Muscle layer of colon (tissue), 2 donors: ENCODE measurements at regions not wholly inside any gene's neighbourhood (a gene's known extent, or its start where the extent isn't known, plus 50 kb on each side); places are given as distances from the start of the nearest gene placed in this dataset.

ENCODE experiments used
- H3K27ac ChIP-seq: one replicate; pipeline ENCODE4 v1.7.0; 2013; ENCODE audit warnings: low read depth, mild to moderate bottlenecking, low read length, moderate library complexity
- H3K27me3 ChIP-seq, 2 donors: one replicate each; pipeline ENCODE4 v1.7.0; 2013; ENCODE audit warnings: low read length in 2 of 2, mild to moderate bottlenecking in 2 of 2; ENCODE audit not compliant: insufficient read depth in 2 of 2, control insufficient read depth in 1 of 2
- H3K36me3 ChIP-seq: one replicate; pipeline ENCODE4 v1.7.0; 2013; ENCODE audit warnings: mild to moderate bottlenecking, low read length; ENCODE audit not compliant: insufficient read depth
- H3K4me1 ChIP-seq: one replicate; pipeline ENCODE4 v1.7.0; 2013; ENCODE audit warnings: mild to moderate bottlenecking, low read length; ENCODE audit not compliant: insufficient read depth
- H3K4me3 ChIP-seq, 2 donors: one replicate each; pipeline ENCODE4 v1.7.0; 2013; ENCODE audit warnings: low read length in 2 of 2, low read depth in 1 of 2, mild to moderate bottlenecking in 1 of 2, moderate library complexity in 1 of 2
- H3K9ac ChIP-seq: one replicate; pipeline ENCODE4 v1.7.0; 2013; ENCODE audit warnings: low read length
- H3K9me3 ChIP-seq: one replicate; pipeline ENCODE4 v1.7.0; 2013; ENCODE audit warnings: mild to moderate bottlenecking, low read length
- donor health status: abdominal sarcoma.
- donor health status: Adenocarcinoma of cecum.

- Histone ChIP-seq H3K27ac (peak overlapping the region; percentile 70), H3K9me3 (no peaks in the 10 kb centered on the region), H3K4me3 (peak overlapping the region; percentile 35 to 36), H3K36me3 (no peaks in the 10 kb centered on the region), H3K27me3 (no peaks in the 10 kb centered on the region), H3K4me1 (peaks cover 41% of the 10 kb centered on the region), H3K9ac (peak overlapping the region; percentile 16)
Measured at GRCh38 chr4:174120446-174121295, 162.8 kb downstream of the FBXO8 start.

- peak overlapping the region; percentile 35 to 36 for H3K4me3 ChIP-seq
Measured at GRCh38 chr4:174119830-174120229, 163.6 kb downstream of the FBXO8 start.

GRCh38 chr4:174119051-174119450, 164.4 kb downstream of the FBXO8 start:
- no peaks in the 10 kb centered on the region for H3K27me3 ChIP-seq
- peak overlapping the region; percentile 16 for H3K27ac ChIP-seq
- H3K4me3 ChIP-seq, result no peak overlapping the region
- peaks cover 41% of the 10 kb centered on the region for H3K4me1 ChIP-seq
- no peaks in the 10 kb centered on the region for H3K36me3 ChIP-seq
- H3K9me3 ChIP-seq, result no peaks in the 10 kb centered on the region
- H3K9ac ChIP-seq, result no peak overlapping the region

More at GRCh38 chr4:174119830-174120229, 163.6 kb downstream of the FBXO8 start:
- no peaks in the 10 kb centered on the region for H3K27me3 ChIP-seq
- no peaks in the 10 kb centered on the region for H3K9me3 ChIP-seq
- H3K36me3 ChIP-seq, result no peaks in the 10 kb centered on the region
- H3K9ac ChIP-seq, result peak overlapping the region; percentile 16
- peaks cover 41% of the 10 kb centered on the region for H3K4me1 ChIP-seq
- peak overlapping the region; percentile 70 for H3K27ac ChIP-seq

GRCh38 chr4:174118171-174118570, 165.3 kb downstream of the FBXO8 start:
- Histone ChIP-seq H3K27ac (no peak overlapping the region), H3K9me3 (no peaks in the 10 kb centered on the region), H3K27me3 (no peaks in the 10 kb centered on the region)

GRCh38 chr4:174117445-174117844, 166.0 kb downstream of the FBXO8 start:
- Histone ChIP-seq H3K4me1 (peaks cover 26% of the 10 kb centered on the region), H3K27me3 (no peaks in the 10 kb centered on the region), H3K27ac (no peak overlapping the region), H3K9ac (no peak overlapping the region), H3K9me3 (no peaks in the 10 kb centered on the region), H3K4me3 (no peak overlapping the region), H3K36me3 (peaks cover 6% of the 10 kb centered on the region)

More at GRCh38 chr4:174118171-174118570, 165.3 kb downstream of the FBXO8 start:
- Histone ChIP-seq H3K4me1 (peaks cover 34% of the 10 kb centered on the region), H3K4me3 (no peak overlapping the region), H3K9ac (no peak overlapping the region), H3K36me3 (peaks cover 6% of the 10 kb centered on the region)

- Histone ChIP-seq H3K27ac (no peak overlapping the region), H3K9ac (no peak overlapping the region), H3K36me3 (peaks cover 6% of the 10 kb centered on the region), H3K4me3 (no peak overlapping the region), H3K4me1 (peaks cover 30% of the 10 kb centered on the region), H3K9me3 (no peaks in the 10 kb centered on the region), H3K27me3 (no peaks in the 10 kb centered on the region)
Measured at GRCh38 chr4:174116021-174116420, 167.4 kb downstream of the FBXO8 start.

DNA sequence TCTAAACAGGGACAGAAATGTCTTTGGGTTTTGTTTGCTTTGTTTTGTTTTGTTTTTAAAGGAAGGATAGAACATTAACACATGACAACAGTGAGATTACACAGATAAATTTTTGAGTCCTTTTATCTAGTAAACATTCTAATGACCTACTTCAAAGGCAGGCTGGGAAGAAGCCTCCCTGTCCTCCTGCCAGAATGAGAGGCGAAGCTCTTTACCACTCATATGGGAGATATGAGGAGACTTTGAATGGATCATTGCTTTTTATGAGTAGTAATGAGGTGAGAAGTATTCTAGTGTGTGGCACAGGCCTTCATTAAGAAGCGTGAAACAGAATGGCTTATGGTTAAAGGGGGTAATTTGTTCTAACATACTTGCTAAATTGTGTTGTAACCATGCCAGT, 172.0 kb downstream of the FBXO8 start:
- H3K9me3 ChIP-seq, result no peaks in the 10 kb centered on the region
- H3K27me3 ChIP-seq, result no peaks in the 10 kb centered on the region
- H3K36me3 ChIP-seq, result peaks cover 6% of the 10 kb centered on the region
- H3K9ac ChIP-seq, result no peak overlapping the region
- no peak overlapping the region for H3K4me3 ChIP-seq
- peaks cover 27% of the 10 kb centered on the region for H3K4me1 ChIP-seq
- H3K27ac ChIP-seq, result peak overlapping the region; percentile 79

DNA sequence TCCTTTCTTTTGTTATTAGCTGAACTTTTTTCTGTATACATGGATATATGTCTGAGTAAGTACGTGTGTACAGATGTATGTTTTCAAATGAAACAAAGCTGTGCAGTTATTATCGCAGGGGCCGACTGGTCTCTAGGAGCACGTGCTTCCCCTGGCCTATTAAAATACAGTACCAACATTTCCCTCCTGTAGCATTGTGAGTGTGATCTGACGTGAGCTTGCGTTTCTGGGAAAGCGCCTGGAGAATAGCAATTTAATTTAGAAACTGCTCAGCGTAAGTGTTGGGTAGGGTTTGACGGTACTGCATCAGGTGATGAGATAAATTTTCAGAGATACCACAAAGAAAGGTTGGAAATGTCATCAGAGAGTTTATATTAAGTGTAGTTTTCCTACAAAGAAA, 173.3 kb downstream of the FBXO8 start:
- Histone ChIP-seq H3K36me3 (peaks cover 6% of the 10 kb centered on the region), H3K27me3 (no peaks in the 10 kb centered on the region), H3K4me3 (no peak overlapping the region), H3K27ac (peak overlapping the region; percentile 79), H3K9ac (no peak overlapping the region), H3K9me3 (no peaks in the 10 kb centered on the region), H3K4me1 (peaks cover 34% of the 10 kb centered on the region)

- H3K9ac ChIP-seq, result no peak overlapping the region
- peaks cover 35% of the 10 kb centered on the region for H3K4me1 ChIP-seq
- H3K27ac ChIP-seq, result peak overlapping the region; percentile 60
- no peaks in the 10 kb centered on the region for H3K27me3 ChIP-seq
- no peaks in the 10 kb centered on the region for H3K36me3 ChIP-seq
- H3K4me3 ChIP-seq, result no peak overlapping the region
- no peaks in the 10 kb centered on the region for H3K9me3 ChIP-seq
Measured at GRCh38 chr4:174107746-174108354, 175.6 kb downstream of the FBXO8 start.

DNA sequence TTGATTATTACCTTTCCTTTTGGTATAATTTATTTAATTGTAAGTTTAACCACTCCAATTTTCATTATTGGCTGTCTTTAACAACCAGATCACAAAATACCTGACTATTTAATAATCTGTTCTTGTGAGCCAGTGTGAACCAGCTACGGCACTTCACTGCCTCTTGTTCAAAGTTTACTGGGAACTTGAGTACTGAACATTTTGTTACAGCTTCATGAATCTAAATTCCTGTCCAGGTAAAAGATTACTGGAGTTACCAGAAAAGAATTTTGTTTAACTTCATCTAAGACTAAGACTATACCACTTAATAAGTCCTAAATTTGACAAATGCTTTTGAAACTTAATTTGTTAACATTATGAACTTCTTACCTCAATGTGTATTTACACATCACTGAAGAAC, 178.3 kb downstream of the FBXO8 start:
- peaks cover 19% of the 10 kb centered on the region for H3K4me1 ChIP-seq
- no peak overlapping the region for H3K9ac ChIP-seq
- no peaks in the 10 kb centered on the region for H3K27me3 ChIP-seq
- H3K4me3 ChIP-seq, result no peak overlapping the region
- H3K27ac ChIP-seq, result peak overlapping the region; percentile 46
- no peaks in the 10 kb centered on the region for H3K36me3 ChIP-seq
- no peaks in the 10 kb centered on the region for H3K9me3 ChIP-seq

DNA sequence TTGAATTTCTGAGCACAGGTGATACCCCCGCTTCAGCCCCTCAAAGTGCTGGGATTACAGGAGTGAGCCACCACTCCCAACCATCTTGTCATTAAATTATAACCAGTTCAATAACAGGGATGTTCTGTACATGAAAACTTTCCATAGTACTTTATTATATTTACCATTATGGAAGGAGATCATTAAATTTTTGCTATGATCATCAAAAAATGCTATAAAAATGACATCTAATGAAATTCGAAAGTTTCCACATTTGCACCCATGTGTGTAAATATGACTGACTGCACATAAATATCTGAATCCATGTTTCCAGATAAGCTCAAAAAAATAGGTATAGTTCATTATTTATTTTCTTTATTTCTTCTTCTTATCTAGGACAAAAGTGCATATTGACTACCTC, 182.6 kb downstream of the FBXO8 start:
- no peaks in the 10 kb centered on the region for H3K36me3 ChIP-seq
- H3K27ac ChIP-seq, result no peak overlapping the region
- H3K9me3 ChIP-seq, result no peaks in the 10 kb centered on the region
- H3K4me3 ChIP-seq, result no peak overlapping the region
- H3K27me3 ChIP-seq, result no peaks in the 10 kb centered on the region
- peaks cover 8% of the 10 kb centered on the region for H3K4me1 ChIP-seq
- H3K9ac ChIP-seq, result no peak overlapping the region
